ENCODE measurements at regions not wholly inside any gene's neighbourhood (a gene's known extent, or its start where the extent isn't known, plus 50 kb on each side); places are given as distances from the start of the nearest gene placed in this dataset.

GRCh38 chr3:111339017-111339416 is 203.0 kb upstream of the CD96 start:
- H3K36me3 ChIP-seq (ENCODE audit: insufficient read depth, low read length), result no peaks in the 10 kb centered on the region
- H3K27me3 ChIP-seq (ENCODE audit: insufficient read depth, low read length, poor library complexity, severe bottlenecking), result no peaks in the 10 kb centered on the region
- H3K4me1 ChIP-seq (ENCODE audit: insufficient read depth, low read length, poor library complexity, severe bottlenecking), result peaks cover 23% of the 10 kb centered on the region
- H4K20me1 ChIP-seq (ENCODE audit: insufficient read depth, low read length, poor library complexity, severe bottlenecking), result no peaks in the 10 kb centered on the region
- H2AFZ ChIP-seq (ENCODE audit: low read length), result no peak overlapping the region
- no peaks in the 10 kb centered on the region for H3K9me2 ChIP-seq (replicated peaks; ENCODE audit: low read depth, low read length)
- H3K79me2 ChIP-seq (ENCODE audit: insufficient read depth, low read length), result no peaks in the 10 kb centered on the region
- TF ChIP-seq CTCF (conservative IDR thresholded peaks at IDR 0.05; ENCODE audit: low read length) (no peak), EZH2phosphoT487 (IDR thresholded peaks at IDR 0.05; ENCODE audit: borderline replicate concordance) (no peak)
- H3K4me2 ChIP-seq (ENCODE audit: low read depth, low read length, poor library complexity, severe bottlenecking), result no peak overlapping the region
- no peaks in the 10 kb centered on the region for H3K9me3 ChIP-seq (ENCODE audit: insufficient read depth, low read depth, low read length)
- H3K4me3 ChIP-seq (ENCODE audit: low read length, poor library complexity, severe bottlenecking), result no peak overlapping the region
- H3F3A ChIP-seq (ENCODE audit: low read depth), result 0 out of 2 replicates have a peak, but pooled peaks cover 4% of the 10 kb centered on the region
- no peak overlapping the region for H3K9ac ChIP-seq (ENCODE audit: low read depth, low read length, poor library complexity, severe bottlenecking)

GRCh38 chr3:111351334-111351733 is 190.7 kb upstream of the CD96 start:
- Histone ChIP-seq H3K27me3 (ENCODE audit: insufficient read depth, low read length, poor library complexity, severe bottlenecking) (no peaks in the 10 kb centered on the region), H3K4me3 (ENCODE audit: low read length, poor library complexity, severe bottlenecking) (no peak overlapping the region), H3K4me1 (ENCODE audit: insufficient read depth, low read length, poor library complexity, severe bottlenecking) (no peaks in the 10 kb centered on the region), H3K36me3 (ENCODE audit: insufficient read depth, low read length) (no peaks in the 10 kb centered on the region), H3F3A (ENCODE audit: low read depth) (no peaks in the 10 kb centered on the region), H3K4me2 (ENCODE audit: low read depth, low read length, poor library complexity, severe bottlenecking) (no peak overlapping the region), H3K9ac (ENCODE audit: low read depth, low read length, poor library complexity, severe bottlenecking) (no peak overlapping the region), H3K9me2 (replicated peaks; ENCODE audit: low read depth, low read length) (no peaks in the 10 kb centered on the region), H3K79me2 (ENCODE audit: insufficient read depth, low read length) (no peaks in the 10 kb centered on the region), H2AFZ (ENCODE audit: low read length) (no peak overlapping the region), H3K9me3 (ENCODE audit: insufficient read depth, low read depth, low read length) (no peaks in the 10 kb centered on the region), H4K20me1 (ENCODE audit: insufficient read depth, low read length, poor library complexity, severe bottlenecking) (no peaks in the 10 kb centered on the region)
- TF ChIP-seq CTCF (conservative IDR thresholded peaks at IDR 0.05; ENCODE audit: low read length) (no peak), EZH2phosphoT487 (IDR thresholded peaks at IDR 0.05; ENCODE audit: borderline replicate concordance) (no peak)

DNA sequence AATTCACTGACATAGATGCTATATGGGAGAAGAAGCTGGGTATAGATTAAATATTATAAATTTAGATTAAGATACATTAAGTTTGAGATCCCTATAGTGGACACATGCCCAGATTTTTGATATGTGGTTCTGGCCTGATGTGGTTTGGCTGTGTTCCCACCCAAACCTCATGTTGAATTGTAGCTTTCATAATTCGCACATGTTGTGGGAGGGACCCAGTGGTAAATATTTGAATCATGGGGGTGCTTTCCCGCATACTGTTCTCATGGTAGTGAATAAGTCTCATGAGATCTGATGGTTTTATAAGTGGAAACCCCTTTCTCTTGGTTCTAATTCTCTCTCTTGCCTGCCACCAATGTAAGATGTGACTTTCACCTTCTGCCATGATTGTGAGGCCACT is 189.4 kb upstream of the CD96 start:
- H3K9me3 ChIP-seq (ENCODE audit: insufficient read depth, low read depth, low read length), result no peaks in the 10 kb centered on the region
- no peaks in the 10 kb centered on the region for H3F3A ChIP-seq (ENCODE audit: low read depth)
- H3K79me2 ChIP-seq (ENCODE audit: insufficient read depth, low read length), result no peaks in the 10 kb centered on the region
- H3K27me3 ChIP-seq (ENCODE audit: insufficient read depth, low read length, poor library complexity, severe bottlenecking), result no peaks in the 10 kb centered on the region
- no peaks in the 10 kb centered on the region for H3K9me2 ChIP-seq (replicated peaks; ENCODE audit: low read depth, low read length)
- H3K4me1 ChIP-seq (ENCODE audit: insufficient read depth, low read length, poor library complexity, severe bottlenecking), result no peaks in the 10 kb centered on the region
- H3K4me2 ChIP-seq (ENCODE audit: low read depth, low read length, poor library complexity, severe bottlenecking), result no peak overlapping the region
- no peak for TF ChIP-seq CTCF (conservative IDR thresholded peaks at IDR 0.05; ENCODE audit: low read length)
- TF ChIP-seq EZH2phosphoT487 (IDR thresholded peaks at IDR 0.05; ENCODE audit: borderline replicate concordance), result no peak
- H4K20me1 ChIP-seq (ENCODE audit: insufficient read depth, low read length, poor library complexity, severe bottlenecking), result no peaks in the 10 kb centered on the region
- no peaks in the 10 kb centered on the region for H3K36me3 ChIP-seq (ENCODE audit: insufficient read depth, low read length)
- H3K4me3 ChIP-seq (ENCODE audit: low read length, poor library complexity, severe bottlenecking), result no peak overlapping the region
- H3K9ac ChIP-seq (ENCODE audit: low read depth, low read length, poor library complexity, severe bottlenecking), result no peak overlapping the region
- no peak overlapping the region for H2AFZ ChIP-seq (ENCODE audit: low read length)

Measured in Loucy (cell line).